Uterus (tissue), 2 donors: ENCODE measurements at regions not wholly inside any gene's neighbourhood (a gene's known extent, or its start where the extent isn't known, plus 50 kb on each side); places are given as distances from the start of the nearest gene placed in this dataset.

Experiments used
- CTCF ChIP-seq, 4 experiments: fragments of 200-600 bp in 2 of 4; fragments of 450-650 bp in 2 of 4; sonication (generic) in 2 of 4; IDR thresholded peaks; one replicate each; pipeline ENCODE4 v1.5.1; 2016 to 2019; ENCODE audit warnings: antibody characterized with exemption in 4 of 4, mild to moderate bottlenecking in 2 of 4, moderate library complexity in 1 of 4
- POLR2A ChIP-seq, 2 donors: fragments of 450-650 bp; IDR thresholded peaks; one replicate each; pipeline ENCODE4 v1.6.1; 2016; ENCODE audit warnings: antibody characterized with exemption in 2 of 2, mild to moderate bottlenecking in 1 of 2, moderate library complexity in 1 of 2

GRCh38 chr5:141785711-141786110, 92.5 kb downstream of the PCDH1 start:
- TF ChIP-seq CTCF (IDR thresholded peaks at IDR 0.05) (no peak), POLR2A (IDR thresholded peaks at IDR 0.05) (no peak)
